ENCODE measurements at regions not wholly inside any gene's neighbourhood (a gene's known extent, or its start where the extent isn't known, plus 50 kb on each side); places are given as distances from the start of the nearest gene placed in this dataset.

DNA sequence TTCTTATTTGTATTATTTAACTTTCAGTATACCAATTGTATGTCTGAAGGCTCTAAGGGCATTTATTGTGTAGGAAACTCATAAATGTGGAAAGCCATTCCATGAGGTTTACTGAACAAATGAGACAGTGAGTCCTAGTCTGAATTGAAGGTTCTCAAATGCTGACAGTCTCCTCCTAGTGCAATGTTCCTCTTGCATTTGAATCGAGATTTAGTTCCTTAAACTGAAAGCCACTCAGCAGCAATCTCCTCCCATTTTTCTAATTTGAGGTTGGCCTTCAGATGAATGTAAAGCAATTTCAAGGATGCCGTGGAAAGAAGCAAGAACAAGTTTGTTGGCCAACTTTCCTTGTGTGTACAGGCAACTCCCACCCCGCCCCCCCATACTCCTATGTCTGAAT lies 493.2 kb upstream of the KLF4 start:
- TF ChIP-seq, protein P1, sequence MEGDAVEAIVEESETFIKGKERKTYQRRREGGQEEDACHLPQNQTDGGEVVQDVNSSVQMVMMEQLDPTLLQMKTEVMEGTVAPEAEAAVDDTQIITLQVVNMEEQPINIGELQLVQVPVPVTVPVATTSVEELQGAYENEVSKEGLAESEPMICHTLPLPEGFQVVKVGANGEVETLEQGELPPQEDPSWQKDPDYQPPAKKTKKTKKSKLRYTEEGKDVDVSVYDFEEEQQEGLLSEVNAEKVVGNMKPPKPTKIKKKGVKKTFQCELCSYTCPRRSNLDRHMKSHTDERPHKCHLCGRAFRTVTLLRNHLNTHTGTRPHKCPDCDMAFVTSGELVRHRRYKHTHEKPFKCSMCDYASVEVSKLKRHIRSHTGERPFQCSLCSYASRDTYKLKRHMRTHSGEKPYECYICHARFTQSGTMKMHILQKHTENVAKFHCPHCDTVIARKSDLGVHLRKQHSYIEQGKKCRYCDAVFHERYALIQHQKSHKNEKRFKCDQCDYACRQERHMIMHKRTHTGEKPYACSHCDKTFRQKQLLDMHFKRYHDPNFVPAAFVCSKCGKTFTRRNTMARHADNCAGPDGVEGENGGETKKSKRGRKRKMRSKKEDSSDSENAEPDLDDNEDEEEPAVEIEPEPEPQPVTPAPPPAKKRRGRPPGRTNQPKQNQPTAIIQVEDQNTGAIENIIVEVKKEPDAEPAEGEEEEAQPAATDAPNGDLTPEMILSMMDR (IDR thresholded peaks at IDR 0.05), result no peak
- H3K4me1 ChIP-seq, result peaks cover 10% of the 10 kb centered on the region
- H3K27ac ChIP-seq, result no peak overlapping the region
- no peaks in the 10 kb centered on the region for H3K27me3 ChIP-seq (ENCODE audit: low read depth)
- H3K9me3 ChIP-seq, result no peaks in the 10 kb centered on the region
- no peaks in the 10 kb centered on the region for H3K36me3 ChIP-seq
- ATAC-seq, result peak; percentile 51 to 65
- H3K4me3 ChIP-seq, result no peak overlapping the region
- intact Hi-C loops (cut with DNase I), result no loop called here
- no peak for DNase-seq

DNA sequence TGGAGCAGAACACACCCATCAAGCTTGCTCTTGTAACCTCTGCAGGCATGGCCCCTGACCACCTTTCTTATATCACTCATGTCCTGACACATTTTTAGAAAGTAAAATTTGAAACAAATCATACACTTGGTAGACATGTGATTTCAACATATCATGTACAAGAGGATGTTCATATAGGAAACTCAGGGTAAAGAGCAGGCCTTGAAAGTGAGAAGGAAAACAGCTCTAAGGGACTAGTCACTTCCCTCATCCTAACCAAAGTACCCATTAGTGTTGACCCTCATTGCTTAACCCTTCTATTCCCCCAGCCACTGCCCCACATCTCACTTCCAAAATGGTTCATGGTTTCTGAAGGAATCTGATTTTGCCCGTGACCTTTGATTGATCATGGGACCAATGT lies 492.4 kb upstream of the KLF4 start:
- no peak for DNase-seq
- Histone ChIP-seq H3K4me3 (no peak overlapping the region), H3K27ac (no peak overlapping the region), H3K9me3 (no peaks in the 10 kb centered on the region), H3K36me3 (no peaks in the 10 kb centered on the region), H3K27me3 (ENCODE audit: low read depth) (no peaks in the 10 kb centered on the region), H3K4me1 (peaks cover 10% of the 10 kb centered on the region)
- no peak for ATAC-seq
- intact Hi-C loops (cut with DNase I), result no loop called here
- TF ChIP-seq, protein P1 (IDR thresholded peaks at IDR 0.05), result no peak

DNA sequence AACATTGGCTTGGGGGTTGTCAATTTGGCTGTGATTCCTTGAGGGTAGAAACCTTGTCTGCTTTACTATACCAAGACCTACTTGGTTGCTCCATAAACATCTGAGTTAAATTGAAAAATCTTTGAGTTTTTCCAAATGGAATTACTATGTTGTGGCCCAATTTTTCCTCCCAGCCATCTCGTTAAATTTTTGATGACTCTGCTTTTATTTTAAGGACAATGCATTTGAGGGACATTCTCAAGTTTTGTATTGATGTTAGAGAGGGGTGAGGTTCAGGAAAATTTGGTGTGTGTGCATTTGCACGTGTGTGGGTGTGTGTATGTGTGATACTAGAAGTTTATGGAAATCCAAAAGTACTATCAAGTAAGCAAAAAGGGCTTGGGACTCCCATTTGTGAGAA lies 491.4 kb upstream of the KLF4 start:
- no peaks in the 10 kb centered on the region for H3K36me3 ChIP-seq
- DNase-seq (no peak), ATAC-seq (no peak)
- TF ChIP-seq, protein P1 (IDR thresholded peaks at IDR 0.05), result no peak
- no peak overlapping the region for H3K27ac ChIP-seq
- intact Hi-C loops (cut with DNase I), result no loop called here
- no peaks in the 10 kb centered on the region for H3K9me3 ChIP-seq
- H3K27me3 ChIP-seq (ENCODE audit: low read depth), result no peaks in the 10 kb centered on the region
- no peak overlapping the region for H3K4me3 ChIP-seq
- peaks cover 10% of the 10 kb centered on the region for H3K4me1 ChIP-seq

DNA sequence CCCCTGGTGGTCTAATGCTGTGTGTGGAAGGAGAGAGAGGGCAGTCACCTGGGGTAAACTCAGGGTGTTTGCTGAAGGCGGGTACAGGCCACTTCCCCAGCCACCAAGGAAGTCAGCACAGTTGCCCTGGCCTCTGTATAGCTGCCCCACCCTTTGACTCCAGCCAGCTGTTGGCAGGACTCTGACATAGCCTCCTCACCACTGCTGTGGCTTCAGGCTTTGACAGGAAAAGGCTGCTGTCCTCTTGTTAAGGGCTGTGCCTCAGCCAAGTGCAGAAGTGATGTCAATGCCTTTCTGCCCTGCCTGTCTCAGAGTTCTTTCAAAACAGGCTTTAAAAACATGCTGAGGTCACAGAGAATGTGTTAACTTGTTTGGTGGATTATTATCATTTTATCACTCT lies 487.2 kb upstream of the KLF4 start:
- DNase-seq, result peak; percentile 63

DNA sequence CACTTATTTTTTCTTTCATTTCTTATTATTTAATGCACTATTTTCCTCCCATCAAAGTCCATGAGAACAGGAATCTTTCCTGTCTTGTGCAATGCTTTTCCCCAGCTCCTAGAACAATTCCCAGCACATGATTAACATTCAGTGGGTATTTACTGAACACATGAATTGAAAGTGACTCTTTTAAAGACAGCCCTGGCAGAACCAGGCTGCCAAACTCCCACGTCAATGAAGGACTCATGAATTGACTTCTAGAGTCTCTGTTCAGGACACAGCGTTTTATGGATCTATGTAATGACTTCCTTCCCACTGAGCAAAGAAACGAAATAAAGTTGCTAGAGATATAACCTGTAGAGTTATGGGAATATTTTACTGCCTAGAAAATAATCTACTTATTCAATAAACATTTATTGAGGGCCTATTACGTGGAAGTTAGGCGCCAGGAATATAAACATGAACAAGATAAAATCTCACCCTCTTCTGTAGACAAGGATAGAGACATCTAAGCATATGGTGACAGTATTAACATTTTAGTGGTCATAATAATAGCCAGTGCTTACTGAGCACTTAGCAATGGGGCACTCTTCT lies 485.9 kb upstream of the KLF4 start:
- Histone ChIP-seq H3K27me3 (ENCODE audit: low read depth) (no peaks in the 10 kb centered on the region), H3K4me3 (no peak overlapping the region), H3K36me3 (no peaks in the 10 kb centered on the region), H3K4me1 (no peaks in the 10 kb centered on the region), H3K27ac (peak overlapping the region; percentile 16), H3K9me3 (no peaks in the 10 kb centered on the region)
- no peak for DNase-seq
- TF ChIP-seq, protein P1 (IDR thresholded peaks at IDR 0.05), result no peak
- intact Hi-C loops (cut with DNase I), result no loop called here
- ATAC-seq, result peak in 1 of 2 donors; percentile 31

More for the DNA sequence above, 487.2 kb upstream of the KLF4 start:
- Histone ChIP-seq H3K36me3 (no peaks in the 10 kb centered on the region), H3K27ac (no peak overlapping the region), H3K4me3 (no peak overlapping the region), H3K4me1 (no peaks in the 10 kb centered on the region), H3K9me3 (no peaks in the 10 kb centered on the region), H3K27me3 (ENCODE audit: low read depth) (no peaks in the 10 kb centered on the region)
- TF ChIP-seq, protein P1 (IDR thresholded peaks at IDR 0.05), result no peak
- ATAC-seq, result peak; percentile 74 to 93
- intact Hi-C loops (cut with DNase I), result no loop called here

All from lower lobe of right lung (tissue), 2 donors.